ENCODE measurements at regions not wholly inside any gene's neighbourhood (a gene's known extent, or its start where the extent isn't known, plus 50 kb on each side); places are given as distances from the start of the nearest gene placed in this dataset.

DNA sequence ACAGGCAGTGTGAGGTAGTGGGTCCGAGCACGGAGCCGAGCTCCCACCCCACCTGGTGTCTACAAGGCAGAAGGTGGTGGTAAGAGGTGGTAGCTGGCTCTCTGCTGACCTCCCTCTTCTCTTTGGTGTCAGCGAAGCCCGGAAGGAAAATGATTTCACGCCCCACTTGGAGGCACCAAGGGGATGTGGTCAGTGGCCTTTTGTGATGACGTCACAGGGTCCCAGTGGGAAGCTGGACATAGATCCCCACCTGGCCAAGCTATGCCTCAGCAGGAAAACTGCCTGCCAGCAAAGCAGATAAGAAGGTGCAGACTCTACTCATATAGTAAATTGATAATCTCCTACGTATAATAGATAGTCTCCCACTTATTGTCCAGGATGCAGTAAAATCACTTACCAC is 183.7 kb upstream of the ALKAL2 start:
- TF ChIP-seq, protein P1, sequence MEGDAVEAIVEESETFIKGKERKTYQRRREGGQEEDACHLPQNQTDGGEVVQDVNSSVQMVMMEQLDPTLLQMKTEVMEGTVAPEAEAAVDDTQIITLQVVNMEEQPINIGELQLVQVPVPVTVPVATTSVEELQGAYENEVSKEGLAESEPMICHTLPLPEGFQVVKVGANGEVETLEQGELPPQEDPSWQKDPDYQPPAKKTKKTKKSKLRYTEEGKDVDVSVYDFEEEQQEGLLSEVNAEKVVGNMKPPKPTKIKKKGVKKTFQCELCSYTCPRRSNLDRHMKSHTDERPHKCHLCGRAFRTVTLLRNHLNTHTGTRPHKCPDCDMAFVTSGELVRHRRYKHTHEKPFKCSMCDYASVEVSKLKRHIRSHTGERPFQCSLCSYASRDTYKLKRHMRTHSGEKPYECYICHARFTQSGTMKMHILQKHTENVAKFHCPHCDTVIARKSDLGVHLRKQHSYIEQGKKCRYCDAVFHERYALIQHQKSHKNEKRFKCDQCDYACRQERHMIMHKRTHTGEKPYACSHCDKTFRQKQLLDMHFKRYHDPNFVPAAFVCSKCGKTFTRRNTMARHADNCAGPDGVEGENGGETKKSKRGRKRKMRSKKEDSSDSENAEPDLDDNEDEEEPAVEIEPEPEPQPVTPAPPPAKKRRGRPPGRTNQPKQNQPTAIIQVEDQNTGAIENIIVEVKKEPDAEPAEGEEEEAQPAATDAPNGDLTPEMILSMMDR (IDR thresholded peaks at IDR 0.05): no peak
- TF ChIP-seq POLR2A (IDR thresholded peaks at IDR 0.05): no peak
